HG02588 (cell line): ENCODE measurements at regions not wholly inside any gene's neighbourhood (a gene's known extent, or its start where the extent isn't known, plus 50 kb on each side); places are given as distances from the start of the nearest gene placed in this dataset.
"Not testable (repeated sequence)": the region's sequence is repeated elsewhere in the genome, so short reads cannot be mapped to it uniquely, and the experiment has no call there.

Experiments
- ATAC-seq: cut with Tn5 transposase; IDR thresholded peaks from one replicate; pipeline ENCODE4 v1.9.1; 2021; ENCODE audit warnings: mild to moderate bottlenecking, moderate library complexity; ENCODE audit not compliant: unreplicated experiment

- no peak for ATAC-seq
Observed at GRCh38 chr14:23750357-23750756, 114.2 kb downstream of the DHRS2 start.

- ATAC-seq, result no peak
Observed at GRCh38 chr14:23751616-23752015, 115.5 kb downstream of the DHRS2 start.

- ATAC-seq, result no peak
Observed at GRCh38 chr14:23763394-23763793, 127.2 kb downstream of the DHRS2 start.

- ATAC-seq, result no peak
Observed at GRCh38 chr14:23766737-23767401, 130.7 kb downstream of the DHRS2 start.

GRCh38 chr14:23769221-23769728 lies 133.1 kb downstream of the DHRS2 start:
- ATAC-seq, result not testable (repeated sequence)

GRCh38 chr14:23773981-23774380 lies 137.8 kb downstream of the DHRS2 start:
- ATAC-seq, result no peak

GRCh38 chr14:23776296-23776695 lies 140.1 kb downstream of the DHRS2 start:
- ATAC-seq, result no peak

- ATAC-seq, result no peak
Observed at GRCh38 chr14:23785208-23785607, 149.0 kb downstream of the DHRS2 start.

GRCh38 chr14:23787436-23787835 lies 151.3 kb downstream of the DHRS2 start:
- ATAC-seq, result no peak

GRCh38 chr14:23789696-23790095 lies 153.5 kb downstream of the DHRS2 start:
- ATAC-seq, result no peak

GRCh38 chr14:23793532-23793931 lies 157.4 kb downstream of the DHRS2 start:
- ATAC-seq, result no peak

GRCh38 chr14:23800811-23801210 lies 152.8 kb upstream of the DHRS4 start:
- ATAC-seq, result no peak

GRCh38 chr14:23801766-23802165 lies 151.8 kb upstream of the DHRS4 start:
- ATAC-seq, result no peak

- no peak for ATAC-seq
Observed at GRCh38 chr14:23804817-23805216, 148.8 kb upstream of the DHRS4 start.

- ATAC-seq, result no peak
Observed at GRCh38 chr14:23805761-23806160, 147.8 kb upstream of the DHRS4 start.

GRCh38 chr14:23814527-23815256 lies 138.9 kb upstream of the DHRS4 start:
- ATAC-seq, result no peak

GRCh38 chr14:23816371-23816770 lies 137.2 kb upstream of the DHRS4 start:
- no peak for ATAC-seq

- ATAC-seq, result no peak
Observed at GRCh38 chr14:23817164-23817767, 136.3 kb upstream of the DHRS4 start.

- no peak for ATAC-seq
Observed at GRCh38 chr14:23827100-23827892, 126.3 kb upstream of the DHRS4 start.

- ATAC-seq, result no peak
Observed at GRCh38 chr14:23828001-23828400, 125.6 kb upstream of the DHRS4 start.

GRCh38 chr14:23828616-23829015 lies 125.0 kb upstream of the DHRS4 start:
- no peak for ATAC-seq
